Rectal smooth muscle tissue (tissue), 1 donor: ENCODE measurements at regions not wholly inside any gene's neighbourhood (a gene's known extent, or its start where the extent isn't known, plus 50 kb on each side); places are given as distances from the start of the nearest gene placed in this dataset.

Experiments used
- H3K27ac ChIP-seq: one replicate; pipeline ENCODE4 v1.7.0; 2013; ENCODE audit warnings: low read depth, low read length, inconsistent platforms
- H3K27me3 ChIP-seq: one replicate; pipeline ENCODE4 v1.7.0; 2013; ENCODE audit warnings: low read length; ENCODE audit not compliant: control insufficient read depth, insufficient read depth
- H3K36me3 ChIP-seq: one replicate; pipeline ENCODE4 v1.7.0; 2013; ENCODE audit warnings: low read length; ENCODE audit not compliant: control insufficient read depth, insufficient read depth
- H3K4me1 ChIP-seq: one replicate; pipeline ENCODE4 v1.7.0; 2013; ENCODE audit warnings: low read length; ENCODE audit not compliant: control insufficient read depth, insufficient read depth
- H3K4me3 ChIP-seq: one replicate; pipeline ENCODE4 v1.7.0; 2013; ENCODE audit warnings: low read length
- H3K9ac ChIP-seq: one replicate; pipeline ENCODE4 v1.7.0; 2013; ENCODE audit warnings: low read length

- no peaks in the 10 kb centered on the region for H3K27me3 ChIP-seq
- H3K27ac ChIP-seq = no peak overlapping the region
- no peaks in the 10 kb centered on the region for H3K4me1 ChIP-seq
- H3K4me3 ChIP-seq = no peak overlapping the region
- no peaks in the 10 kb centered on the region for H3K36me3 ChIP-seq
- no peak overlapping the region for H3K9ac ChIP-seq
Measured at GRCh38 chr3:153440311-153440710, 278.3 kb downstream of the RAP2B start.

- Histone ChIP-seq H3K9ac (no peak overlapping the region), H3K27me3 (no peaks in the 10 kb centered on the region), H3K36me3 (no peaks in the 10 kb centered on the region), H3K4me3 (no peak overlapping the region), H3K27ac (no peak overlapping the region), H3K4me1 (no peaks in the 10 kb centered on the region)
Measured at GRCh38 chr3:153442386-153442785, 280.4 kb downstream of the RAP2B start.

GRCh38 chr3:153442799-153443487, 280.9 kb downstream of the RAP2B start:
- Histone ChIP-seq H3K36me3 (no peaks in the 10 kb centered on the region), H3K27me3 (no peaks in the 10 kb centered on the region)

GRCh38 chr3:153443961-153444360, 281.9 kb downstream of the RAP2B start:
- Histone ChIP-seq H3K36me3 (no peaks in the 10 kb centered on the region), H3K4me3 (no peak overlapping the region), H3K27ac (no peak overlapping the region), H3K27me3 (no peaks in the 10 kb centered on the region), H3K9ac (no peak overlapping the region), H3K4me1 (no peaks in the 10 kb centered on the region)

More at GRCh38 chr3:153442799-153443487, 280.9 kb downstream of the RAP2B start:
- H3K9ac ChIP-seq = no peak overlapping the region
- H3K4me3 ChIP-seq = no peak overlapping the region
- H3K27ac ChIP-seq = no peak overlapping the region
- H3K4me1 ChIP-seq = no peaks in the 10 kb centered on the region

- H3K4me1 ChIP-seq = no peaks in the 10 kb centered on the region
- no peaks in the 10 kb centered on the region for H3K36me3 ChIP-seq
- H3K9ac ChIP-seq = no peak overlapping the region
- no peaks in the 10 kb centered on the region for H3K27me3 ChIP-seq
- H3K4me3 ChIP-seq = no peak overlapping the region
- no peak overlapping the region for H3K27ac ChIP-seq
Measured at GRCh38 chr3:153445817-153446216, 283.8 kb downstream of the RAP2B start.

- Histone ChIP-seq H3K4me1 (no peaks in the 10 kb centered on the region), H3K27ac (no peak overlapping the region), H3K36me3 (no peaks in the 10 kb centered on the region), H3K4me3 (no peak overlapping the region), H3K27me3 (no peaks in the 10 kb centered on the region), H3K9ac (no peak overlapping the region)
Measured at GRCh38 chr3:153448151-153448829, 286.3 kb downstream of the RAP2B start.

- H3K4me3 ChIP-seq = no peak overlapping the region
- H3K36me3 ChIP-seq = no peaks in the 10 kb centered on the region
- no peak overlapping the region for H3K27ac ChIP-seq
- H3K27me3 ChIP-seq = no peaks in the 10 kb centered on the region
- H3K9ac ChIP-seq = no peak overlapping the region
- H3K4me1 ChIP-seq = no peaks in the 10 kb centered on the region
Measured at GRCh38 chr3:153456833-153457545, 295.0 kb downstream of the RAP2B start.

GRCh38 chr3:153458881-153459280, 296.9 kb downstream of the RAP2B start:
- H3K4me3 ChIP-seq = no peak overlapping the region
- H3K27ac ChIP-seq = no peak overlapping the region
- H3K9ac ChIP-seq = no peak overlapping the region
- no peaks in the 10 kb centered on the region for H3K27me3 ChIP-seq
- no peaks in the 10 kb centered on the region for H3K4me1 ChIP-seq
- H3K36me3 ChIP-seq = no peaks in the 10 kb centered on the region

GRCh38 chr3:153462545-153462944, 300.5 kb downstream of the RAP2B start:
- no peak overlapping the region for H3K4me3 ChIP-seq
- H3K27me3 ChIP-seq = no peaks in the 10 kb centered on the region
- H3K4me1 ChIP-seq = no peaks in the 10 kb centered on the region
- no peak overlapping the region for H3K27ac ChIP-seq
- no peaks in the 10 kb centered on the region for H3K36me3 ChIP-seq
- H3K9ac ChIP-seq = no peak overlapping the region

GRCh38 chr3:153463895-153464294, 301.9 kb downstream of the RAP2B start:
- H3K27me3 ChIP-seq = no peaks in the 10 kb centered on the region
- H3K9ac ChIP-seq = no peak overlapping the region
- H3K36me3 ChIP-seq = no peaks in the 10 kb centered on the region
- H3K4me3 ChIP-seq = no peak overlapping the region
- no peak overlapping the region for H3K27ac ChIP-seq
- H3K4me1 ChIP-seq = no peaks in the 10 kb centered on the region

- Histone ChIP-seq H3K36me3 (no peaks in the 10 kb centered on the region), H3K27ac (no peak overlapping the region), H3K4me1 (no peaks in the 10 kb centered on the region), H3K4me3 (no peak overlapping the region), H3K27me3 (no peaks in the 10 kb centered on the region), H3K9ac (no peak overlapping the region)
Measured at GRCh38 chr3:153469162-153469561, 307.1 kb downstream of the RAP2B start.

GRCh38 chr3:153484842-153485241, 322.8 kb downstream of the RAP2B start:
- no peaks in the 10 kb centered on the region for H3K4me1 ChIP-seq
- no peak overlapping the region for H3K4me3 ChIP-seq
- no peak overlapping the region for H3K9ac ChIP-seq
- no peaks in the 10 kb centered on the region for H3K36me3 ChIP-seq
- H3K27me3 ChIP-seq = no peaks in the 10 kb centered on the region
- H3K27ac ChIP-seq = no peak overlapping the region
